Sigmoid colon (tissue), 4 donors: ENCODE measurements at regions not wholly inside any gene's neighbourhood (a gene's known extent, or its start where the extent isn't known, plus 50 kb on each side); places are given as distances from the start of the nearest gene placed in this dataset.

ENCODE experiments used
- CTCF ChIP-seq, 4 experiments: fragments of 450-650 bp in 3 of 4; fragments of 200-600 bp in 1 of 4; IDR thresholded peaks; one replicate each; pipeline ENCODE4 v1.5.1; 2016 to 2019; ENCODE audit warnings: antibody characterized with exemption in 4 of 4, mild to moderate bottlenecking in 3 of 4, moderate library complexity in 2 of 4
- EP300 ChIP-seq, 4 donors: sonication (generic); formaldehyde crosslinking; IDR thresholded peaks; one replicate each; pipeline ENCODE4 v1.6.1; 2017; ENCODE audit warnings: antibody characterized with exemption in 4 of 4
- POLR2A ChIP-seq, 2 donors: fragments of 450-650 bp; IDR thresholded peaks; one replicate each; pipeline ENCODE4 v1.6.1; 2016; ENCODE audit warnings: antibody characterized with exemption in 2 of 2, mild to moderate bottlenecking in 2 of 2, moderate library complexity in 2 of 2
- POLR2AphosphoS5 ChIP-seq, 4 donors: sonication (generic); formaldehyde crosslinking; IDR thresholded peaks; one replicate each; pipeline ENCODE4 v1.6.1; 2017; ENCODE audit warnings: antibody characterized with exemption in 4 of 4

GRCh38 chr3:72295276-72295961 lies 510.5 kb upstream of the PROK2 start:
- no peak for TF ChIP-seq POLR2A (IDR thresholded peaks at IDR 0.05)
- no peak for TF ChIP-seq CTCF (IDR thresholded peaks at IDR 0.05)
- no peak for TF ChIP-seq POLR2AphosphoS5 (IDR thresholded peaks at IDR 0.05)
- TF ChIP-seq EP300 (IDR thresholded peaks at IDR 0.05) = no peak
